Aorta (tissue), 5 donors: ENCODE measurements at regions not wholly inside any gene's neighbourhood (a gene's known extent, or its start where the extent isn't known, plus 50 kb on each side); places are given as distances from the start of the nearest gene placed in this dataset.
"Not testable (repeated sequence)": the region's sequence is repeated elsewhere in the genome, so short reads cannot be mapped to it uniquely, and the experiment has no call there.

Source experiments
- ATAC-seq: fragments of 200-7000 bp; cut with Tn5 transposase; one replicate; pipeline ENCODE4 v1.9.1; 2022; ENCODE audit warnings: moderate library complexity; ENCODE audit not compliant: low FRiP score
- DNase-seq, 2 donors: peaks; one replicate each; pipeline ENCODE4 v3.0.0-alpha.2; 2020
- H3K27ac ChIP-seq, 2 donors: one replicate each; pipeline ENCODE4 v1.5.1; 2013; ENCODE audit warnings: low read length in 2 of 2, mild to moderate bottlenecking in 2 of 2, moderate library complexity in 2 of 2, control low read depth in 1 of 2, inconsistent platforms in 1 of 2, low read depth in 1 of 2
- H3K27me3 ChIP-seq, 2 donors: one replicate each; pipeline ENCODE4 v1.6.1; 2013; ENCODE audit warnings: control low read depth in 1 of 2, low read length in 1 of 2, mild to moderate bottlenecking in 1 of 2, moderate library complexity in 1 of 2; ENCODE audit not compliant: insufficient read depth in 2 of 2, control insufficient read depth in 1 of 2
- H3K36me3 ChIP-seq, 2 donors: one replicate each; pipeline ENCODE4 v1.6.1; 2013; ENCODE audit warnings: control low read depth in 1 of 2, low read length in 1 of 2, mild to moderate bottlenecking in 1 of 2; ENCODE audit not compliant: insufficient read depth in 2 of 2, control insufficient read depth in 1 of 2
- H3K4me1 ChIP-seq, 2 donors: one replicate each; pipeline ENCODE4 v1.6.1; 2013; ENCODE audit warnings: low read length in 2 of 2, control low read depth in 1 of 2, mild to moderate bottlenecking in 1 of 2, moderate library complexity in 1 of 2; ENCODE audit not compliant: insufficient read depth in 2 of 2, control insufficient read depth in 1 of 2
- H3K4me3 ChIP-seq, 2 donors: one replicate each; pipeline ENCODE4 v1.5.1; 2013; ENCODE audit warnings: low read length in 2 of 2, control low read depth in 1 of 2, mild to moderate bottlenecking in 1 of 2
- H3K9me3 ChIP-seq: one replicate; pipeline ENCODE4 v1.6.1; 2013; ENCODE audit warnings: mild to moderate bottlenecking, low read length; ENCODE audit not compliant: control insufficient read depth
- WGBS, 2 donors: extraction: QIAGEN DNeasy Blood & Tissue Kit; methylation state at CpG; one replicate each; pipeline ENCODE4 v1.1.7; 2013; 5-methylcytosine and 5-hydroxymethylcytosine counted together
- intact Hi-C, 2 donors: fragments of 100-400 bp; cut with DNase I; formaldehyde crosslinking; loops; one replicate each; pipeline versions ENCODE4 v1.14.2 to v1.15.0; 2022
- donor health status: healthy with polysubstance abuse.
- donor health status: Bipolar disorder and iron deficiency.
- donor health status: DM: no; HTN: no; CAD: no.
- donor health status: DM: no; HTN: no; CAD: no.
- donor health status: DM: yes; HTN: yes; CAD: no.

- intact Hi-C loops, DNase-seq, H3K36me3 ChIP-seq, H3K9me3 ChIP-seq, ATAC-seq, H3K27ac ChIP-seq, H3K4me1 ChIP-seq, H3K27me3 ChIP-seq, H3K4me3 ChIP-seq: not testable (repeated sequence)
- 93 to 96% methylated on average over 7 of the region's 7 CpGs for WGBS, 2 donors
Measured at GRCh38 chr10:78681141-78681540, 387.6 kb upstream of the ZMIZ1 start.

GRCh38 chr10:78681986-78682385, 386.8 kb upstream of the ZMIZ1 start:
- intact Hi-C loops, H3K4me3 ChIP-seq, H3K36me3 ChIP-seq, ATAC-seq, H3K9me3 ChIP-seq, H3K27me3 ChIP-seq, DNase-seq, H3K4me1 ChIP-seq, H3K27ac ChIP-seq: not testable (repeated sequence)
- 85 to 91% methylated on average over 10 of the region's 10 CpGs for WGBS, 2 donors

GRCh38 chr10:78684947-78685346, 383.8 kb upstream of the ZMIZ1 start:
- no peak for ATAC-seq
- Histone ChIP-seq H3K4me3 (no peak overlapping the region), H3K27me3 (no peaks in the 10 kb centered on the region), H3K36me3 (no peaks in the 10 kb centered on the region), H3K9me3 (no peaks in the 10 kb centered on the region), H3K27ac (no peak overlapping the region), H3K4me1 (peaks cover 0 to 2% of the 10 kb centered on the region in 2 donors)
- intact Hi-C loops, result no loop called here
- no peak for DNase-seq
- 86 to 87% methylated on average over 9 of the region's 9 CpGs for WGBS, 2 donors

- WGBS, 2 donors, result 85 to 91% methylated on average over 7 of the region's 7 CpGs
- no peaks in the 10 kb centered on the region for H3K27me3 ChIP-seq
- peaks cover 0 to 2% of the 10 kb centered on the region in 2 donors for H3K4me1 ChIP-seq
- no peaks in the 10 kb centered on the region for H3K36me3 ChIP-seq
- DNase-seq (no peak), ATAC-seq (no peak)
- H3K4me3 ChIP-seq, result no peak overlapping the region
- H3K27ac ChIP-seq, result no peak overlapping the region
- H3K9me3 ChIP-seq, result no peaks in the 10 kb centered on the region
- intact Hi-C loops, result no loop called here
Measured at GRCh38 chr10:78685466-78686103, 383.2 kb upstream of the ZMIZ1 start.

GRCh38 chr10:78686444-78687060, 382.2 kb upstream of the ZMIZ1 start:
- no peak overlapping the region for H3K27ac ChIP-seq
- no peaks in the 10 kb centered on the region for H3K27me3 ChIP-seq
- intact Hi-C loops, result no loop called here
- 86 to 89% methylated on average over 10 of the region's 10 CpGs for WGBS, 2 donors
- H3K36me3 ChIP-seq, result no peaks in the 10 kb centered on the region
- DNase-seq, result no peak
- no peak overlapping the region for H3K4me3 ChIP-seq
- no peaks in the 10 kb centered on the region for H3K9me3 ChIP-seq
- ATAC-seq, result no peak
- peaks cover 0 to 2% of the 10 kb centered on the region in 2 donors for H3K4me1 ChIP-seq

DNA sequence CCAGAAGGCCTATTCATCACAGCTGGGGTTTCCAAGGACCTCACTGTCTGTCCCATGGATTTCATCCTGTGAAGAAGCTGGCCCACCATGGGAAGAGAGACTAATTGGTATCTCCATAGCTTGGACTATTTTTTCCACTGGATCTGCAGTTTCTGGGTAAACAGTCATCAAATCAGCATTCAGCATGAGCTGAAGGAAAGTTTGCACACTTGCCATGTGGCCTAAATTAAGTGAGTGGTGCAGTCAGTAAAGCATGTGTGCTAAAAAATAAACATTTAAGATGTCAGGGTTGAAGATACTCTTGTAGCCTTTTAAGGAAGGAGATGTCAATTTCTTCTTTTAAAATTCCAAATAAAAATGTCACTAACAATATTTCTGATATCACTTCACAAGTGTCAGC, 381.1 kb upstream of the ZMIZ1 start:
- ATAC-seq (no peak), DNase-seq (no peak)
- Histone ChIP-seq H3K4me3 (no peak overlapping the region), H3K27me3 (no peaks in the 10 kb centered on the region), H3K27ac (no peak overlapping the region), H3K4me1 (peaks cover 0 to 2% of the 10 kb centered on the region in 2 donors), H3K36me3 (no peaks in the 10 kb centered on the region), H3K9me3 (no peaks in the 10 kb centered on the region)
- intact Hi-C loops, result no loop called here

GRCh38 chr10:78688230-78688900, 380.4 kb upstream of the ZMIZ1 start:
- no peak overlapping the region for H3K4me3 ChIP-seq
- peaks cover 0 to 2% of the 10 kb centered on the region in 2 donors for H3K4me1 ChIP-seq
- intact Hi-C loops, result no loop called here
- peak; percentile 3 for ATAC-seq
- H3K36me3 ChIP-seq, result no peaks in the 10 kb centered on the region
- H3K27ac ChIP-seq, result no peak overlapping the region
- no peaks in the 10 kb centered on the region for H3K27me3 ChIP-seq
- no peak for DNase-seq
- 70 to 77% methylated on average over 6 of the region's 6 CpGs for WGBS, 2 donors
- no peaks in the 10 kb centered on the region for H3K9me3 ChIP-seq

GRCh38 chr10:78688901-78689583, 379.7 kb upstream of the ZMIZ1 start:
- no peak overlapping the region for H3K4me3 ChIP-seq
- intact Hi-C loops, result no loop called here
- peak overlapping the region in 1 of 2 donors; percentile 15 for H3K27ac ChIP-seq
- peaks cover 0 to 2% of the 10 kb centered on the region in 2 donors for H3K4me1 ChIP-seq
- H3K9me3 ChIP-seq, result no peaks in the 10 kb centered on the region
- WGBS, 2 donors, result 4 to 7% methylated on average over 13 of the region's 13 CpGs
- H3K36me3 ChIP-seq, result no peaks in the 10 kb centered on the region
- DNase-seq, result peak; percentile 77 to 86
- ATAC-seq, result peak; percentile 84
- no peaks in the 10 kb centered on the region for H3K27me3 ChIP-seq
